Tongue (tissue), 1 donor: ENCODE measurements at regions not wholly inside any gene's neighbourhood (a gene's known extent, or its start where the extent isn't known, plus 50 kb on each side); places are given as distances from the start of the nearest gene placed in this dataset.

Source experiments
- DNase-seq: peaks from one replicate; pipeline ENCODE4 v3.0.0-alpha.2; 2015

GRCh38 chr20:48180024-48180423, 394.7 kb upstream of the SULF2 start:
- peak; percentile 24 for DNase-seq

- DNase-seq = no peak
Measured at GRCh38 chr20:48178633-48179032, 393.4 kb upstream of the SULF2 start.

- no peak for DNase-seq
Measured at GRCh38 chr20:48177058-48177457, 391.8 kb upstream of the SULF2 start.

GRCh38 chr20:48176139-48176538, 390.9 kb upstream of the SULF2 start:
- DNase-seq = no peak

- DNase-seq = no peak
Measured at GRCh38 chr20:48175261-48175660, 390.0 kb upstream of the SULF2 start.

- no peak for DNase-seq
Measured at GRCh38 chr20:48172357-48172702, 387.0 kb upstream of the SULF2 start.

GRCh38 chr20:48171626-48172356, 386.5 kb upstream of the SULF2 start:
- peak; percentile 43 for DNase-seq

GRCh38 chr20:48171071-48171470, 385.8 kb upstream of the SULF2 start:
- no peak for DNase-seq

GRCh38 chr20:48170625-48171024, 385.3 kb upstream of the SULF2 start:
- no peak for DNase-seq

GRCh38 chr20:48169650-48170225, 384.5 kb upstream of the SULF2 start:
- DNase-seq = peak; percentile 58

- no peak for DNase-seq
Measured at GRCh38 chr20:48166082-48166835, 381.0 kb upstream of the SULF2 start.

GRCh38 chr20:48165401-48165685, 380.1 kb upstream of the SULF2 start:
- peak; percentile 76 for DNase-seq

GRCh38 chr20:48164566-48165400, 379.5 kb upstream of the SULF2 start:
- DNase-seq = no peak

GRCh38 chr20:48164034-48164433, 378.8 kb upstream of the SULF2 start:
- no peak for DNase-seq

GRCh38 chr20:48163505-48163904, 378.2 kb upstream of the SULF2 start:
- no peak for DNase-seq

- DNase-seq = no peak
Measured at GRCh38 chr20:48162621-48163020, 377.3 kb upstream of the SULF2 start.

GRCh38 chr20:48159145-48160008, 374.1 kb upstream of the SULF2 start:
- peak; percentile 71 for DNase-seq

- peak; percentile 33 for DNase-seq
Measured at GRCh38 chr20:48158014-48158413, 372.7 kb upstream of the SULF2 start.

- no peak for DNase-seq
Measured at GRCh38 chr20:48156951-48157700, 371.8 kb upstream of the SULF2 start.

GRCh38 chr20:48156521-48156920, 371.2 kb upstream of the SULF2 start:
- no peak for DNase-seq

GRCh38 chr20:48155268-48155667, 370.0 kb upstream of the SULF2 start:
- peak; percentile 62 for DNase-seq
